ENCODE measurements at regions not wholly inside any gene's neighbourhood (a gene's known extent, or its start where the extent isn't known, plus 50 kb on each side); places are given as distances from the start of the nearest gene placed in this dataset.

DNA sequence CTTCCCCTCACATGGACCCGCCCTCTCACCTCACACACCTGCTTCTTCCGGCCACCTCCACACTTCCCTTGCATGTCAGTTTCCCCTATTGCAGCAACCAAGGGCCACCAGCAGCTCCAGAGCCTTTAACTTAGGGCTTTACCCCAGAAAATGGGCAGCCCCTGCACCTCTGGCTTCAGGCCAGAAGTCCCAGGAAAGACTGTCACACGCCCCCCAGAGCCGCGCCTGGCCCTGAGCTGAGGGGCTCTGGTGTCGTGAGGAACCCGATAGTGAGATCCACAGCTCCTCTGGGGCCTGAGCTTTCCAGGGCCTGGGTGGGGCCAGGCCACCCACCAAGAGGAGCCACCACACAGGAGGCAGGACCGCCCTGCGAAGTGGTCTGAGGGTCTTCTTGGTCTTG lies 182.4 kb downstream of the DLL1 start:
- H3K4me1 Mint-ChIP-seq: no peaks in the 10 kb centered on the region
- no peaks in the 10 kb centered on the region for H3K36me3 Mint-ChIP-seq
- Histone ChIP-seq H3K9me3 (replicated peaks in 1 of 2; ENCODE audit: control insufficient read depth in 1 of 2, insufficient read depth in 1 of 2, low read length in 2 of 2) (no peaks in the 10 kb centered on the region), H3K9ac (ENCODE audit: insufficient read depth, low read length, poor library complexity, severe bottlenecking) (no peak overlapping the region), H3K79me2 (ENCODE audit: insufficient read depth, low read length) (no peaks in the 10 kb centered on the region), H3K27me3 (ENCODE audit: control insufficient read depth in 2 of 2, insufficient read depth in 2 of 2, low read length in 2 of 2) (no peaks in the 10 kb centered on the region), H2AFZ (ENCODE audit: insufficient read depth, low read depth, low read length, poor library complexity, severe bottlenecking) (no peak overlapping the region), H3K4me3 (replicated peaks in 1 of 3; ENCODE audit: low read depth in 2 of 3, low read length in 3 of 3) (no peak overlapping the region), H3K4me2 (replicated peaks; ENCODE audit: extremely low read depth, low read length, poor library complexity, severe bottlenecking) (no peak overlapping the region), H4K20me1 (ENCODE audit: insufficient read depth, low read length) (no peaks in the 10 kb centered on the region), H3K4me1 (ENCODE audit: control insufficient read depth in 1 of 2, insufficient read depth in 2 of 2, low read length in 2 of 2) (no peaks in the 10 kb centered on the region), H3K36me3 (replicated peaks in 1 of 2; ENCODE audit: control insufficient read depth in 1 of 2, insufficient read depth in 2 of 2, low read length in 2 of 2) (no peaks in the 10 kb centered on the region), H3K27ac (ENCODE audit: low read depth in 1 of 2, low read length in 2 of 2) (no peak overlapping the region)
- no peak overlapping the region for H3K27ac Mint-ChIP-seq
- H3K4me3 Mint-ChIP-seq: peak overlapping the region in 1 of 2 donors; percentile 55
- H3K9me3 Mint-ChIP-seq: peaks cover 0 to 2% (median 0%) of the 10 kb centered on the region in 7 donors
- intact Hi-C loops (cut with micrococcal nuclease): no loop called here
- H3K27me3 Mint-ChIP-seq (ENCODE audit: low read depth in 3 of 3): peaks cover 6 to 14% (median 13%) of the 10 kb centered on the region in 3 donors
- DNase-seq: no peak
- 86% methylated on average over 7 of the region's 9 CpGs for WGBS (ENCODE audit: insufficient coverage)
- TF ChIP-seq, protein P1, sequence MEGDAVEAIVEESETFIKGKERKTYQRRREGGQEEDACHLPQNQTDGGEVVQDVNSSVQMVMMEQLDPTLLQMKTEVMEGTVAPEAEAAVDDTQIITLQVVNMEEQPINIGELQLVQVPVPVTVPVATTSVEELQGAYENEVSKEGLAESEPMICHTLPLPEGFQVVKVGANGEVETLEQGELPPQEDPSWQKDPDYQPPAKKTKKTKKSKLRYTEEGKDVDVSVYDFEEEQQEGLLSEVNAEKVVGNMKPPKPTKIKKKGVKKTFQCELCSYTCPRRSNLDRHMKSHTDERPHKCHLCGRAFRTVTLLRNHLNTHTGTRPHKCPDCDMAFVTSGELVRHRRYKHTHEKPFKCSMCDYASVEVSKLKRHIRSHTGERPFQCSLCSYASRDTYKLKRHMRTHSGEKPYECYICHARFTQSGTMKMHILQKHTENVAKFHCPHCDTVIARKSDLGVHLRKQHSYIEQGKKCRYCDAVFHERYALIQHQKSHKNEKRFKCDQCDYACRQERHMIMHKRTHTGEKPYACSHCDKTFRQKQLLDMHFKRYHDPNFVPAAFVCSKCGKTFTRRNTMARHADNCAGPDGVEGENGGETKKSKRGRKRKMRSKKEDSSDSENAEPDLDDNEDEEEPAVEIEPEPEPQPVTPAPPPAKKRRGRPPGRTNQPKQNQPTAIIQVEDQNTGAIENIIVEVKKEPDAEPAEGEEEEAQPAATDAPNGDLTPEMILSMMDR (IDR thresholded peaks at IDR 0.05): no peak

DNA sequence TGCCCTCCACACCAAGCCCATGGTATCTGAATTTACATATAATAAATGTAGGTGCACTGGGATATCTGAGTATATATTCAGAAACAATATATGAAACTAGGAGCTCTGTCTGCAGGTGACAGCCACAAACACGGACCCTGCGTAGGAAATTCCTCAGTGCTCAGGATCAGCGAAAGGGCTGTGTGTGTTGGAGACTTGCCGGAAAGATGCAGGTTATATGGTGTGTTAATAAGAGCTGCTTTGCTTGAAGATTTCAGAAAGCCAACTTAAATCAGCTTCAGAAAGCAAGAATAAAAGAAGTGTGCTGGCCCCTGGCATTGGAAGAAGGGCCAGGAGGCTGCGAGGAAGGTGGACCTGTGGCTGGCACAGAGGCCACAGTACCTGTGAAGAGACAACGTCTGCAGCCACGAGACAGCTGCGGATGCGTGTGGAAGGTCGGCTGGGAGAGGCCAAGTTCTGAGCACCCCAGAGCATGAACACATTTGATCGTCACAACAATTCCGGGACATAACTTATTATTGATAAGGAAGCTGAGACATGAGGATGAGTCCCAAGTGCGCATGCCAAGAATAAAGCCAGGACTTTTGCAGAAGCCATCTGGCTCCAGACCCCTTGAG lies 183.2 kb downstream of the DLL1 start:
- no peak for DNase-seq
- peaks cover 10 to 14% (median 13%) of the 10 kb centered on the region in 3 donors for H3K27me3 Mint-ChIP-seq (ENCODE audit: low read depth in 3 of 3)
- 90% methylated on average over 11 of the region's 13 CpGs for WGBS (ENCODE audit: insufficient coverage)

More for the DNA sequence above, 183.2 kb downstream of the DLL1 start:
- Mint-ChIP-seq H3K4me3 (no peak overlapping the region), H3K27ac (no peak overlapping the region), H3K36me3 (no peaks in the 10 kb centered on the region), H3K4me1 (no peaks in the 10 kb centered on the region), H3K9me3 (peaks cover 0 to 2% (median 0%) of the 10 kb centered on the region in 7 donors)
- no peaks in the 10 kb centered on the region for H3K27me3 ChIP-seq (ENCODE audit: control insufficient read depth in 2 of 2, insufficient read depth in 2 of 2, low read length in 2 of 2)
- H2AFZ ChIP-seq (ENCODE audit: insufficient read depth, low read depth, low read length, poor library complexity, severe bottlenecking): no peak overlapping the region
- TF ChIP-seq, protein P1 (IDR thresholded peaks at IDR 0.05): no peak
- H3K9me3 ChIP-seq (replicated peaks in 1 of 2; ENCODE audit: control insufficient read depth in 1 of 2, insufficient read depth in 1 of 2, low read length in 2 of 2): no peaks in the 10 kb centered on the region
- intact Hi-C loops (cut with micrococcal nuclease): no loop called here
- H3K4me2 ChIP-seq (replicated peaks; ENCODE audit: extremely low read depth, low read length, poor library complexity, severe bottlenecking): no peak overlapping the region
- no peaks in the 10 kb centered on the region for H4K20me1 ChIP-seq (ENCODE audit: insufficient read depth, low read length)
- no peak overlapping the region for H3K9ac ChIP-seq (ENCODE audit: insufficient read depth, low read length, poor library complexity, severe bottlenecking)
- H3K27ac ChIP-seq (ENCODE audit: low read depth in 1 of 2, low read length in 2 of 2): no peak overlapping the region
- no peaks in the 10 kb centered on the region for H3K36me3 ChIP-seq (replicated peaks in 1 of 2; ENCODE audit: control insufficient read depth in 1 of 2, insufficient read depth in 2 of 2, low read length in 2 of 2)
- H3K79me2 ChIP-seq (ENCODE audit: insufficient read depth, low read length): no peaks in the 10 kb centered on the region
- H3K4me1 ChIP-seq (ENCODE audit: control insufficient read depth in 1 of 2, insufficient read depth in 2 of 2, low read length in 2 of 2): no peaks in the 10 kb centered on the region
- H3K4me3 ChIP-seq (replicated peaks in 1 of 3; ENCODE audit: low read depth in 2 of 3, low read length in 3 of 3): no peak overlapping the region

All from CD14-positive monocyte (primary cell).